ENCODE measurements at regions not wholly inside any gene's neighbourhood (a gene's known extent, or its start where the extent isn't known, plus 50 kb on each side); places are given as distances from the start of the nearest gene placed in this dataset.

GRCh38 chr5:142446960-142447279 is 122.1 kb upstream of the SPRY4 start:
- TF ChIP-seq CTCF (IDR thresholded peaks at IDR 0.05) (no peak), POLR2A (IDR thresholded peaks at IDR 0.05) (no peak)
